Chondrocyte (in vitro differentiated cells): ENCODE measurements at regions not wholly inside any gene's neighbourhood (a gene's known extent, or its start where the extent isn't known, plus 50 kb on each side); places are given as distances from the start of the nearest gene placed in this dataset.
"Not testable (repeated sequence)": the region's sequence is repeated elsewhere in the genome, so short reads cannot be mapped to it uniquely, and the experiment has no call there.

Source experiments
- DNase-seq: peaks from one replicate; pipeline ENCODE4 v3.0.0; 2021; ENCODE audit warnings: mixed read lengths, low spot score
- H3K27ac Mint-ChIP-seq: one replicate; pipeline ENCODE4 v1.8.0; 2021; ENCODE audit warnings: mild to moderate bottlenecking, moderate library complexity, mixed read lengths; ENCODE audit not compliant: unreplicated experiment
- H3K27me3 Mint-ChIP-seq: 2 replicates; pipeline ENCODE4 v1.8.0; 2021; ENCODE audit warnings: low read depth, mixed read lengths
- H3K36me3 Mint-ChIP-seq: 2 replicates; pipeline ENCODE4 v1.8.0; 2021; ENCODE audit warnings: low read depth, mixed read lengths
- H3K4me1 Mint-ChIP-seq: 2 replicates; pipeline ENCODE4 v1.8.0; 2021; ENCODE audit warnings: low read depth, mild to moderate bottlenecking, mixed read lengths
- H3K4me3 Mint-ChIP-seq: one replicate; pipeline ENCODE4 v1.8.0; 2021; ENCODE audit warnings: mild to moderate bottlenecking, moderate library complexity, mixed read lengths; ENCODE audit not compliant: unreplicated experiment
- H3K9me3 Mint-ChIP-seq: 2 replicates; pipeline ENCODE4 v1.8.0; 2021; ENCODE audit warnings: low read depth, mixed read lengths
- TF ChIP-seq, protein P1 (sequence below): fragments of 200-600 bp; sonication (generic); IDR thresholded peaks from 2 replicates; pipeline ENCODE4 v1.5.0; 2021; ENCODE audit warnings: antibody characterized with exemption, mild to moderate bottlenecking, moderate library complexity

DNA sequence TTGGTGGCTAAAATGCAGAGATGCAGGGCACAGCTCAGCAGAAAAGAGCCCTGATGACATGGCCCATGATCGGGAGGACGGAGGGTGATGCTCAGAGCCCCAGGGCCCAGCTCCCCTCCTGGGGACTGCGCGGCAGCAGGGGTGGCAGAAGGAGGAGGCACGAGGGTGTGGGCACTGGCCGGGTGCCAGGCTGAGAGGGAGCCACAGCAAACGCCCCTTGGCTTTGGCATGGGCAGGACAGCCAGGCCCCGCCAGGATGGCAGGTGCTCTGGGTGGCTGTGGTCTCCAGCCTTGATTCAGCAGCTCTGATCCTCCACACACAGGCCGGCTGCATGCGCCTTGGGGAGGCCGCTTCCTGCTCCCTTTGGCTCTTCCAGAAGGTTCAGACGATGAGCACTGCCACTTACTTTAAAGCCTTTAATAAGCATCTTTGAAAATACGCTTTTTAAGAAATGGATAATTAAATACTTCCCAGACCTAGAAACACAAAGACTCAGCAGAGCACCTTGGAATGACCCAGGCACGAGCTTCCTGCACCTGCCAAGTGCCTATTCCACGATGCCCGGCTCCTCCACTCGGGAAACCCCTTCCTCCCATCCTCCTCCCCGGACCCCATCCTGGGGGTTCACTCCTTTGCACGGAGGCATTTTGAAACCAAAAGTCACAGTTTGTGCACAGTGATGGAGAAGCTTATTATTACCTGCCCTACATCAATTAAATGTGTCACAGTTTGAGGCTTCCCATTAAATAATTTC is 78.5 kb upstream of the SNTG2 start:
- Mint-ChIP-seq H3K9me3 (no peaks in the 10 kb centered on the region), H3K27ac (no peak overlapping the region), H3K4me3 (no peak overlapping the region), H3K36me3 (no peaks in the 10 kb centered on the region), H3K4me1 (no peaks in the 10 kb centered on the region), H3K27me3 (peaks cover 29% of the 10 kb centered on the region)
- TF ChIP-seq, protein P1, sequence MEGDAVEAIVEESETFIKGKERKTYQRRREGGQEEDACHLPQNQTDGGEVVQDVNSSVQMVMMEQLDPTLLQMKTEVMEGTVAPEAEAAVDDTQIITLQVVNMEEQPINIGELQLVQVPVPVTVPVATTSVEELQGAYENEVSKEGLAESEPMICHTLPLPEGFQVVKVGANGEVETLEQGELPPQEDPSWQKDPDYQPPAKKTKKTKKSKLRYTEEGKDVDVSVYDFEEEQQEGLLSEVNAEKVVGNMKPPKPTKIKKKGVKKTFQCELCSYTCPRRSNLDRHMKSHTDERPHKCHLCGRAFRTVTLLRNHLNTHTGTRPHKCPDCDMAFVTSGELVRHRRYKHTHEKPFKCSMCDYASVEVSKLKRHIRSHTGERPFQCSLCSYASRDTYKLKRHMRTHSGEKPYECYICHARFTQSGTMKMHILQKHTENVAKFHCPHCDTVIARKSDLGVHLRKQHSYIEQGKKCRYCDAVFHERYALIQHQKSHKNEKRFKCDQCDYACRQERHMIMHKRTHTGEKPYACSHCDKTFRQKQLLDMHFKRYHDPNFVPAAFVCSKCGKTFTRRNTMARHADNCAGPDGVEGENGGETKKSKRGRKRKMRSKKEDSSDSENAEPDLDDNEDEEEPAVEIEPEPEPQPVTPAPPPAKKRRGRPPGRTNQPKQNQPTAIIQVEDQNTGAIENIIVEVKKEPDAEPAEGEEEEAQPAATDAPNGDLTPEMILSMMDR: no peak
- DNase-seq: peak; percentile 81

DNA sequence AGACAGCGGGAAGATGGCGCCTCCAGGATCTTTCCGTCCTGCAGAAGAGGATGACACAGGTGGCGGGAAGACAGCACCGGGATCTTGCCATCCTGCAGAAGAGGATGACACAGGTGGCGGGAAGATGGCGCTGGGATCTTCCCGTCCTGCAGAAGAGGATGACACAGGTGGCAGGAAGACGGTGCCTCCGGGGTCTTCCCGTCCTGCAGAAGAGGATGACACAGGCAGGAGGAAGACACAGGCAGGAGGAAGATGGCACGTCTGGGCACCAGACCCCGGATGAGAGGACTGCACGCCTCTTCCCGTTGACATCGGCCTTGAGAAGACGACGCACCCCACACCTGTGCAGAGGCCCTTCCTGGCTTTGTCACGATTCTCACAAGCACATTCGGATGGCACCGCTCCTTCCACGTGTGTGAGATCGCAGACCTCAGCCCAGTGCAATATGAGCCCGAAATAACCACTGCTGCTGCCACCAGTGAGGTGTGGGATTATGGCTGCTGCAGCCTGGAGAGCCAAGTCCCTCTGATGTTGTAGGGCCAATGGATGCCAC is 79.4 kb upstream of the SNTG2 start:
- TF ChIP-seq, protein P1: no peak
- DNase-seq: no peak
- Mint-ChIP-seq H3K4me1 (no peaks in the 10 kb centered on the region), H3K27ac (no peak overlapping the region), H3K9me3 (no peaks in the 10 kb centered on the region), H3K4me3 (no peak overlapping the region), H3K27me3 (peaks cover 32% of the 10 kb centered on the region), H3K36me3 (no peaks in the 10 kb centered on the region)

GRCh38 chr2:870426-870825 is 80.2 kb upstream of the SNTG2 start:
- TF ChIP-seq, protein P1: no peak
- no peaks in the 10 kb centered on the region for H3K4me1 Mint-ChIP-seq

GRCh38 chr2:869894-870293 is 80.8 kb upstream of the SNTG2 start:
- Mint-ChIP-seq H3K9me3 (no peaks in the 10 kb centered on the region), H3K4me3 (no peak overlapping the region), H3K27ac (no peak overlapping the region), H3K27me3 (peaks cover 31% of the 10 kb centered on the region), H3K36me3 (no peaks in the 10 kb centered on the region), H3K4me1 (no peaks in the 10 kb centered on the region)
- DNase-seq: no peak
- TF ChIP-seq, protein P1: no peak

More at GRCh38 chr2:870426-870825, 80.2 kb upstream of the SNTG2 start:
- no peaks in the 10 kb centered on the region for H3K9me3 Mint-ChIP-seq
- H3K4me3 Mint-ChIP-seq: no peak overlapping the region
- no peaks in the 10 kb centered on the region for H3K36me3 Mint-ChIP-seq
- peaks cover 32% of the 10 kb centered on the region for H3K27me3 Mint-ChIP-seq
- H3K27ac Mint-ChIP-seq: no peak overlapping the region
- peak; percentile 73 for DNase-seq

GRCh38 chr2:869357-869871 is 81.2 kb upstream of the SNTG2 start:
- H3K4me3 Mint-ChIP-seq: no peak overlapping the region
- no peak overlapping the region for H3K27ac Mint-ChIP-seq
- no peak for DNase-seq
- no peaks in the 10 kb centered on the region for H3K36me3 Mint-ChIP-seq
- TF ChIP-seq, protein P1: no peak
- no peaks in the 10 kb centered on the region for H3K4me1 Mint-ChIP-seq
- H3K27me3 Mint-ChIP-seq: peaks cover 31% of the 10 kb centered on the region
- H3K9me3 Mint-ChIP-seq: no peaks in the 10 kb centered on the region

DNA sequence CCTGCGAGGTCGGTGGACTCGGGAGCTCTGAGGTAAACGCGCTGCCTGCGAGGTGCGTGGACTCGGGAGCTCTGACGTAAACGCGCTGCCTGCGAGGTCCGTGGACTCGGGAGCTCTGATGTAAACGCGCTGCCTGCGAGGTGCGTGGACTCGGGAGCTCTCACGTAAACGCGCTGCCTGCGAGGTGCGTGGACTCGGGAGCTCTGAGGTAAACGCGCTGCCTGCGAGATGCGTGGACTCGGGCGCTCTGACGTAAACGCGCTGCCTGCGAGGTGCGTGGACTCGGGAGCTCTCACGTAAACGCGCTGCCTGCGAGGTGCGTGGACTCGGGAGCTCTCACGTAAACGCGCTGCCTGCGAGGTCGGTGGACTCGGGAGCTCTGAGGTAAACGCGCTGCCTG is 81.8 kb upstream of the SNTG2 start:
- not testable (repeated sequence) for H3K36me3 Mint-ChIP-seq, H3K9me3 Mint-ChIP-seq, DNase-seq, H3K27ac Mint-ChIP-seq, H3K4me3 Mint-ChIP-seq, H3K4me1 Mint-ChIP-seq
- H3K27me3 Mint-ChIP-seq: peaks cover 31% of the 10 kb centered on the region
